AG04449 (cell line): ENCODE measurements at regions not wholly inside any gene's neighbourhood (a gene's known extent, or its start where the extent isn't known, plus 50 kb on each side); places are given as distances from the start of the nearest gene placed in this dataset.

ENCODE experiments used
- CTCF ChIA-PET: fragments of 350-600 bp; formaldehyde crosslinking; extraction: SDS; loops from one replicate; lab custom pipeline; 2021; ENCODE audit warnings: antibody characterized with exemption; lab: Yijun Ruan, JAX
- POLR2A ChIA-PET: fragments of 400-600, 350-600 bp; formaldehyde crosslinking; extraction: SDS; loops from one replicate; lab custom pipeline; 2020; ENCODE audit warnings: antibody characterized with exemption, inconsistent platforms; lab: Yijun Ruan, JAX
- DNase-seq: peaks from one replicate; pipeline ENCODE4 v3.0.0-alpha.2; 2010; ENCODE audit warnings: low read depth, low spot score
- H3K4me3 ChIP-seq: 2 replicates; pipeline ENCODE4 v1.5.1; 2011; ENCODE audit warnings: low read depth, mild to moderate bottlenecking, control low read depth, low read length
- TF ChIP-seq, protein P1 (sequence below): IDR thresholded peaks from one replicate; pipeline ENCODE4 v1.5.1; 2011; ENCODE audit warnings: mild to moderate bottlenecking, moderate library complexity, low read length, control low read depth, inconsistent platforms; ENCODE audit not compliant: insufficient read depth; ENCODE audit errors: missing control alignments

DNA sequence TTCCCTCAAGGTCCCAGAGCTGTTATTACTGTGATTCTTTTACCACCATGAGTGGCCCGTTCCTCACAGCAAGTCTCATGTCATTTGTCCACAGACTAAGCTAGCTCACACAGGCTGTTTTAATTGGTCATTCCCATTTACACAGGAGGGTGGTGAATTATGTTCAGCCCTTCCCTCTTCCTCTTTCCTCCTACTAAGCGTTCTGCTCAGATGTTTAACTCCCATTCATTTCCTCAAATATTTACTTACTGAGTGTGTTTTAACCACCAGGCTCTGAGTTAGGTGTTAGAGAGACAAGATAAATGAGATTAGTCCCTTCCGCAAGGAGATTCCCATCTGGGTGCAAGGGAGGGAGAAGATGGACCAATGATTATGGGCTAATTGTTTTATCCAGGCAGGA is 403.6 kb upstream of the ACVR2A start:
- ChIA-PET CTCF (no interaction called here), POLR2A (no interaction called here)
- DNase-seq: no peak
- H3K4me3 ChIP-seq: no peak overlapping the region
- TF ChIP-seq, protein P1, sequence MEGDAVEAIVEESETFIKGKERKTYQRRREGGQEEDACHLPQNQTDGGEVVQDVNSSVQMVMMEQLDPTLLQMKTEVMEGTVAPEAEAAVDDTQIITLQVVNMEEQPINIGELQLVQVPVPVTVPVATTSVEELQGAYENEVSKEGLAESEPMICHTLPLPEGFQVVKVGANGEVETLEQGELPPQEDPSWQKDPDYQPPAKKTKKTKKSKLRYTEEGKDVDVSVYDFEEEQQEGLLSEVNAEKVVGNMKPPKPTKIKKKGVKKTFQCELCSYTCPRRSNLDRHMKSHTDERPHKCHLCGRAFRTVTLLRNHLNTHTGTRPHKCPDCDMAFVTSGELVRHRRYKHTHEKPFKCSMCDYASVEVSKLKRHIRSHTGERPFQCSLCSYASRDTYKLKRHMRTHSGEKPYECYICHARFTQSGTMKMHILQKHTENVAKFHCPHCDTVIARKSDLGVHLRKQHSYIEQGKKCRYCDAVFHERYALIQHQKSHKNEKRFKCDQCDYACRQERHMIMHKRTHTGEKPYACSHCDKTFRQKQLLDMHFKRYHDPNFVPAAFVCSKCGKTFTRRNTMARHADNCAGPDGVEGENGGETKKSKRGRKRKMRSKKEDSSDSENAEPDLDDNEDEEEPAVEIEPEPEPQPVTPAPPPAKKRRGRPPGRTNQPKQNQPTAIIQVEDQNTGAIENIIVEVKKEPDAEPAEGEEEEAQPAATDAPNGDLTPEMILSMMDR: no peak

DNA sequence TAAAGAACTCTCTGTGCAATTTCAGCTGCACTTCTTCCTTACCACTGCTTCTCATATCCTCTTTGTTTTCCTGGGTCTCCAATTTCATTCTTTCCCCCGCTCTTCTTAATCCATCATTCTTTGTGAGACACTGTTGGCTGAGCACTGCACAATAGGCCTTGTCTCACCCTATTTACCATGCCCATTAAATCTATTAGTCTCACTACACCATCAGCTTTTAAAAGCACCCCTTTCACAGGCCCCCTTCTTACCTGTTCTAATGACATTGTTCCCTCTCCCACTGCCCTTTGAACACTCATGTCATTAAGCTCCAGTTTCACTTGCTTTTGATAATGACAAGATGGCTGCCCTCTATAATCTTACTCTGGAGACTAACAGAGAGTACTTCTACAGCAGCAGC is 404.1 kb upstream of the ACVR2A start:
- no peak overlapping the region for H3K4me3 ChIP-seq
- CTCF ChIA-PET: no interaction called here
- TF ChIP-seq, protein P1: no peak
- no peak for DNase-seq
- POLR2A ChIA-PET: no interaction called here

DNA sequence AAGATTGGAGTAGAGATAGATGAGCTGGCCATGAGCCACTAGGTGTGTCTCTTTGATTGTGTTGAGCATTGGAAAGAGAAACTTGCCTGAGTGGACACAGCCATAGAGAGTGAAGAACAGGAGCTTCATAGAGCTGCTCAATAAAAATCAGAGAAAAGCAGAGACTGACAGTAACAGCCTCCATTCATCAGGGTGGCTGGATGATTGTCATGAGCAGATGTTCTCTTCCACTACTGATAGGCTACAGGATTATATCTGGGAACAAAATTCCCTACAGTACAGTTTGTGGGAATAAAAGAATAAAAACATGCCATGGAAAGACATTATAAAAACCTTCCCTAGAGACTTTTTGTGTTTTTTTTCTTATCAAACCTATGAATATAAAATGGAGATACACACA is 404.8 kb upstream of the ACVR2A start:
- TF ChIP-seq, protein P1: no peak
- no peak for DNase-seq
- ChIA-PET POLR2A (no interaction called here), CTCF (no interaction called here)
- H3K4me3 ChIP-seq: no peak overlapping the region

DNA sequence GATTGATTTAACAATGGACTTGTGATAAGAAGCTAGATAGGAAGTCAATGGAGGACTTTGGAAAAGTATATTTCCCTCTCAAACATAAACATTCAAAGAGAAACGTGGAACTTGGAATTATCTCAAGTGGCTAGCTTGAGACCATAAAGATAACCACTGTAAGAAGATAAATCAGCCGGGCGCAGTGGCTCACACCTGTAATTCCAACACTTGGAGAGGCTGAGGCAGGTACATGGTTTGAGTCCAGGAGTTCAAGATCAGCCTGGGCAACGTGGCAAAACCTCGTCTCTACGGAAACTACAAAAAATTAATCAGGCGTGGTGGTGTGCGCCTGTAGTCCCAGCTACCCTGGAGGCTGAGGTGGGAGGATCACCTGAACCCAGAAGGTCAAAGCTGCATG is 405.9 kb upstream of the ACVR2A start:
- H3K4me3 ChIP-seq: no peak overlapping the region
- CTCF ChIA-PET: no interaction called here
- TF ChIP-seq, protein P1: no peak
- no peak for DNase-seq
- POLR2A ChIA-PET: no interaction called here

DNA sequence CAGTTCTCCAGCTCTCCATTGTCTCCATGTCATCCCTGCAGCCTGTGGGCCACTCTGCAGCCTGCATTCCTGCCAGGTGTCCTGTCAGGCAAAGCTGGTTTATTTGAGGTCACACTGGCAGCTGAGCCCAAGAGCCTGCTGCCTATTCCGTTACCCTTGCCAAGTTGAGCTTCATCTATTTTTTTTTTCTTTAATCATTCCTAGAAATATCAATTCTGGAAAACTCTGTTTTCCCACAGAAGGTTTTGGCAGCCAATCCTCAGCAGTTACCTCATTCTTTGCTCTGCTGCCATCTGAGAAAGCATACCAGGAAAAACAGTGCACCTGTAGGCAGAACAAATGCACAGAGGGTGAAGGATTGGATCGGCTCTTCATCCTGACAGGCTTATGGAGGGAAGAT is 411.0 kb upstream of the ACVR2A start:
- H3K4me3 ChIP-seq: no peak overlapping the region
- POLR2A ChIA-PET: no interaction called here
- TF ChIP-seq, protein P1: no peak
- DNase-seq: no peak
- CTCF ChIA-PET: no interaction called here

DNA sequence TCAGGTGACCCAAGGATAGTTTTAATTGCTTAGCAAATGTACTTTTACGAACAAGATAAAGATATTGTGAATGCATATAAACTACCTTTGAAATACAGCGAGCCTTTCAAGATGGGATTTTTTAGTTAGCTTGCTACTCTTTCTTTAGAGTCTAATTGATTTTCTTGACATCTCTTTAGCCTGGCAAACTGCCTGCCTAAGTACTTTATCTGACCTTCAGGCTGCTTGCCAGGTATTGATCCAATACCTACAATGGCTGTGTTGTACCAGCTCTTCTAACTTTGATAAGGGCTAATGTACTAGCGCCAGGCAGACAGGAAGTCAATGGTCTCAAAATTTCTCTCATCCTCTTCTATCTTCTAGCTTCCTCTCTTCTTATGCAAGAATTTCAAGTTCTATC is 414.4 kb upstream of the ACVR2A start:
- CTCF ChIA-PET: no interaction called here
- no peak for DNase-seq
- H3K4me3 ChIP-seq: no peak overlapping the region
- POLR2A ChIA-PET: no interaction called here
- TF ChIP-seq, protein P1: no peak
